K562 (cell line): ENCODE measurements at regions not wholly inside any gene's neighbourhood (a gene's known extent, or its start where the extent isn't known, plus 50 kb on each side); places are given as distances from the start of the nearest gene placed in this dataset.

ENCODE experiments used
- ETV6 ChIP-seq, 3 experiments: fragments of 150-350 bp in 1 of 3; sonication (generic) in 1 of 3; formaldehyde crosslinking in 1 of 3; IDR thresholded peaks; 2 replicates each; pipeline versions ENCODE4 v1.6.1 to v1.8.0; 2014 to 2022; ENCODE audit warnings: borderline replicate concordance in 2 of 3, low read depth in 2 of 3, antibody characterized with exemption in 1 of 3, low read length in 1 of 3, mild to moderate bottlenecking in 1 of 3, missing genetic modification reagents in 1 of 3
- FOSL1 ChIP-seq: fragments of 200-800 bp; sonication (Bioruptor generic); conservative IDR thresholded peaks from 2 replicates; pipeline ENCODE4 v1.6.1; 2016; ENCODE audit warnings: missing genetic modification characterization, missing compliant biosample characterization
- FOXM1 ChIP-seq, 2 experiments: fragments of 450-650 bp in 1 of 2; sonication (generic) in 1 of 2; formaldehyde crosslinking in 1 of 2; IDR thresholded peaks; 2 replicates each; pipeline versions ENCODE4 v1.6.1 to v1.9.0; 2017 to 2022; ENCODE audit warnings: low read depth in 2 of 2, mild to moderate bottlenecking in 2 of 2, missing genetic modification reagents in 1 of 2, moderate library complexity in 1 of 2
- KAT7 ChIP-seq: sonication (generic); formaldehyde crosslinking; IDR thresholded peaks from 2 replicates; pipeline ENCODE4 v1.8.0; 2022; ENCODE audit warnings: missing genetic modification reagents, mild to moderate bottlenecking, borderline replicate concordance
- MXI1 ChIP-seq: IDR thresholded peaks from 2 replicates; pipeline ENCODE4 v1.6.1; 2011; ENCODE audit warnings: low read depth, mild to moderate bottlenecking, improper control_type of control experiment, low read length
- RFX1 ChIP-seq: fragments of 450-650 bp; IDR thresholded peaks from 2 replicates; pipeline ENCODE4 v1.6.1; 2016; ENCODE audit warnings: mild to moderate bottlenecking, moderate library complexity
- SREBF1 ChIP-seq: fragments of 150-350 bp; IDR thresholded peaks from 2 replicates; pipeline ENCODE4 v1.6.1; 2014; ENCODE audit warnings: antibody characterized with exemption, low read depth, low read length, borderline replicate concordance
- TF ChIP-seq, protein P1 (sequence below), 2 experiments: fragments of 450-650 bp in 1 of 2; sonication (generic) in 1 of 2; formaldehyde crosslinking; conservative IDR thresholded peaks; 2 replicates each; pipeline versions ENCODE4 v1.4.0 to v1.8.1; 2020 to 2022; ENCODE audit warnings: mild to moderate bottlenecking in 1 of 2, missing genetic modification reagents in 1 of 2
- TF ChIP-seq, protein P2 (sequence below): fragments of 250-450 bp; sonication (Bioruptor Pico); IDR thresholded peaks from 2 replicates; pipeline ENCODE4 v1.9.0; 2021; ENCODE audit warnings: mild to moderate bottlenecking
- TF ChIP-seq, protein P3 (sequence below), 3 experiments: IDR thresholded peaks in 2 of 3; conservative IDR thresholded peaks in 1 of 3; 2 replicates each; pipeline ENCODE4 v1.5.1; 2011 to 2012; ENCODE audit warnings: low read length in 3 of 3, mild to moderate bottlenecking in 3 of 3, control low read depth in 2 of 3, improper control_type of control experiment in 1 of 3, inconsistent platforms in 1 of 3, low read depth in 1 of 3, mixed read lengths in 1 of 3, moderate library complexity in 1 of 3; ENCODE audit not compliant: insufficient read depth in 2 of 3
- TF ChIP-seq, protein P4 (sequence below): IDR thresholded peaks from 2 replicates; pipeline ENCODE4 v1.6.1; 2014; ENCODE audit warnings: antibody characterized with exemption

DNA sequence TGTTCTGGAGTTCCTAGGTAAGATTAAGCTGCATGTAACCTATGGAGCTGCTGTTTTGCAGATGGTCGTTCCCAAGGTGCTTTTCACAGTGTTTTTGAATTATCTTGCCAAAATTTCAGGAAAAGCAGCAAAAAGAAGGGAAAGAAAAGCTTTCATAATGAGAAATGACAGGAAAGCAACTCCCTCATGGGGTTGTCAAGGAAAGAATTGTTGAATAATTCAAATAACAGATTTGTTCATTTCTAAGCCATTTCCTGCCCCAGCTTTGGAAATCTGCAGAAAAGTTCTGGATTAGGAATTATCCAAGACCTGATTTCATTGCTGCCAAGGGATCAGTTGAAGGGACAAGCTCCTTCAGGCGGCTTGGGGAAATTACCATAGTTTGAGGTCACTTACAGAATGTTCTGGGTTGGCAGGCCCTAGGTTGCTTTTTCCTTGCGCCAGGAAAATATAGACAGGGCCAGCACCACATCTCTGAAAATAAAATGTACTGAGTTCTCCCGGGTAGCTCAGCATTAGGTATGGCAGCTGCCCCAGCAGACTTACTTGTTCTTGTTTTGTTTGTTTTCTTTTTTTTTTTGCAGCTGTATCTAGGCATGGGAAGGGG, 354.7 kb downstream of the STIM2 start:
- TF ChIP-seq KAT7 (CRISPR knock-in tag), result no peak
- no peak for TF ChIP-seq FOSL1 (tag)
- TF ChIP-seq, protein P1, sequence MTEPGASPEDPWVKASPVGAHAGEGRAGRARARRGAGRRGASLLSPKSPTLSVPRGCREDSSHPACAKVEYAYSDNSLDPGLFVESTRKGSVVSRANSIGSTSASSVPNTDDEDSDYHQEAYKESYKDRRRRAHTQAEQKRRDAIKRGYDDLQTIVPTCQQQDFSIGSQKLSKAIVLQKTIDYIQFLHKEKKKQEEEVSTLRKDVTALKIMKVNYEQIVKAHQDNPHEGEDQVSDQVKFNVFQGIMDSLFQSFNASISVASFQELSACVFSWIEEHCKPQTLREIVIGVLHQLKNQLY (CRISPR knock-in tag; conservative IDR thresholded peaks at IDR 0.05), result no peak
- TF ChIP-seq, protein P2, sequence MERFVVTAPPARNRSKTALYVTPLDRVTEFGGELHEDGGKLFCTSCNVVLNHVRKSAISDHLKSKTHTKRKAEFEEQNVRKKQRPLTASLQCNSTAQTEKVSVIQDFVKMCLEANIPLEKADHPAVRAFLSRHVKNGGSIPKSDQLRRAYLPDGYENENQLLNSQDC (CRISPR knock-in tag), result no peak
- TF ChIP-seq MXI1, result no peak
- no peak for TF ChIP-seq FOXM1 (IDR thresholded peaks at IDR 0.05; ENCODE audit: low read depth)
- TF ChIP-seq FOXM1 (CRISPR knock-in tag; IDR thresholded peaks at IDR 0.05; ENCODE audit: low read depth), result no peak
- TF ChIP-seq, protein P3, sequence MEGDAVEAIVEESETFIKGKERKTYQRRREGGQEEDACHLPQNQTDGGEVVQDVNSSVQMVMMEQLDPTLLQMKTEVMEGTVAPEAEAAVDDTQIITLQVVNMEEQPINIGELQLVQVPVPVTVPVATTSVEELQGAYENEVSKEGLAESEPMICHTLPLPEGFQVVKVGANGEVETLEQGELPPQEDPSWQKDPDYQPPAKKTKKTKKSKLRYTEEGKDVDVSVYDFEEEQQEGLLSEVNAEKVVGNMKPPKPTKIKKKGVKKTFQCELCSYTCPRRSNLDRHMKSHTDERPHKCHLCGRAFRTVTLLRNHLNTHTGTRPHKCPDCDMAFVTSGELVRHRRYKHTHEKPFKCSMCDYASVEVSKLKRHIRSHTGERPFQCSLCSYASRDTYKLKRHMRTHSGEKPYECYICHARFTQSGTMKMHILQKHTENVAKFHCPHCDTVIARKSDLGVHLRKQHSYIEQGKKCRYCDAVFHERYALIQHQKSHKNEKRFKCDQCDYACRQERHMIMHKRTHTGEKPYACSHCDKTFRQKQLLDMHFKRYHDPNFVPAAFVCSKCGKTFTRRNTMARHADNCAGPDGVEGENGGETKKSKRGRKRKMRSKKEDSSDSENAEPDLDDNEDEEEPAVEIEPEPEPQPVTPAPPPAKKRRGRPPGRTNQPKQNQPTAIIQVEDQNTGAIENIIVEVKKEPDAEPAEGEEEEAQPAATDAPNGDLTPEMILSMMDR (IDR thresholded peaks at IDR 0.05 in 2 of 3, conservative IDR thresholded peaks at IDR 0.05 in 1 of 3; ENCODE audit: insufficient read depth in 2 of 3, low read depth in 1 of 3, low read length in 3 of 3), result no peak
- TF ChIP-seq RFX1, result no peak
- TF ChIP-seq, protein P4, sequence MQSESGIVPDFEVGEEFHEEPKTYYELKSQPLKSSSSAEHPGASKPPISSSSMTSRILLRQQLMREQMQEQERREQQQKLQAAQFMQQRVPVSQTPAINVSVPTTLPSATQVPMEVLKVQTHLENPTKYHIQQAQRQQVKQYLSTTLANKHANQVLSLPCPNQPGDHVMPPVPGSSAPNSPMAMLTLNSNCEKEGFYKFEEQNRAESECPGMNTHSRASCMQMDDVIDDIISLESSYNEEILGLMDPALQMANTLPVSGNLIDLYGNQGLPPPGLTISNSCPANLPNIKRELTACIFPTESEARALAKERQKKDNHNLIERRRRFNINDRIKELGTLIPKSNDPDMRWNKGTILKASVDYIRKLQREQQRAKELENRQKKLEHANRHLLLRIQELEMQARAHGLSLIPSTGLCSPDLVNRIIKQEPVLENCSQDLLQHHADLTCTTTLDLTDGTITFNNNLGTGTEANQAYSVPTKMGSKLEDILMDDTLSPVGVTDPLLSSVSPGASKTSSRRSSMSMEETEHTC, result no peak
- no peak for TF ChIP-seq SREBF1
- no peak for TF ChIP-seq ETV6 (IDR thresholded peaks at IDR 0.05; ENCODE audit: borderline replicate concordance in 1 of 2, low read depth in 2 of 2, low read length in 1 of 2)
- no peak for TF ChIP-seq ETV6 (CRISPR knock-in tag; IDR thresholded peaks at IDR 0.05; ENCODE audit: borderline replicate concordance)
